Body of pancreas (tissue), 4 donors: ENCODE measurements at regions not wholly inside any gene's neighbourhood (a gene's known extent, or its start where the extent isn't known, plus 50 kb on each side); places are given as distances from the start of the nearest gene placed in this dataset.

Experiments used
- ATAC-seq: fragments of 150-250 bp; one replicate; pipeline ENCODE4 v1.9.1; 2016
- DNase-seq, 4 donors: peaks; one replicate each; pipeline ENCODE4 v3.0.0-alpha.2; 2019
- H3K27ac ChIP-seq, 4 donors: fragments of 200-600 bp; sonication (generic); 1 replicate in 3 of 4; 2 replicates in 1 of 4; pipeline versions ENCODE4 v1.5.1 to v1.6.1; 2016 to 2019; ENCODE audit warnings: mild to moderate bottlenecking in 1 of 4, mixed read lengths in 1 of 4, moderate library complexity in 1 of 4
- H3K27me3 ChIP-seq, 2 donors: fragments of 200-600 bp; sonication (generic); one replicate each; pipeline ENCODE4 v1.6.0; 2016; ENCODE audit warnings: mild to moderate bottlenecking in 1 of 2
- H3K36me3 ChIP-seq, 2 donors: fragments of 200-600 bp; sonication (generic); replicated peaks in 1 of 2; 2 replicates each; pipeline ENCODE4 v1.5.1; 2016; ENCODE audit warnings: low read depth in 2 of 2; ENCODE audit not compliant: insufficient read depth in 1 of 2
- H3K4me1 ChIP-seq: fragments of 200-600 bp; sonication (generic); one replicate; pipeline ENCODE4 v1.6.0; 2016
- H3K4me3 ChIP-seq, 2 donors: fragments of 200-600 bp; sonication (generic); 1 replicate in 1 of 2; 2 replicates in 1 of 2; pipeline ENCODE4 v1.5.1; 2016 to 2019
- H3K9me3 ChIP-seq, 3 donors: fragments of 200-600 bp; sonication (generic); 1 replicate in 2 of 3; 2 replicates in 1 of 3; pipeline ENCODE4 v1.5.1; 2016
- CTCF ChIP-seq, 7 experiments: fragments of 450-650 bp in 4 of 7; fragments of 200-600 bp in 3 of 7; sonication (generic) in 3 of 7; IDR thresholded peaks; one replicate each; pipeline ENCODE4 v1.5.1; 2016 to 2019; ENCODE audit warnings: antibody characterized with exemption in 7 of 7
- POLR2A ChIP-seq, 3 donors: fragments of 450-650 bp; IDR thresholded peaks; one replicate each; pipeline ENCODE4 v1.6.1; 2016; ENCODE audit warnings: antibody characterized with exemption in 3 of 3, mild to moderate bottlenecking in 2 of 3
- WGBS, 2 donors: methylation state at CpG; one replicate each; pipeline ENCODE4 v1.1.5; 2017; 5-methylcytosine and 5-hydroxymethylcytosine counted together
- intact Hi-C: fragments of 100-400 bp; cut with DNase I; formaldehyde crosslinking; loops from one replicate; pipeline ENCODE4 v1.15.1; 2023

- H3K4me1 ChIP-seq, result no peaks in the 10 kb centered on the region
- H3K27ac ChIP-seq, result no peak overlapping the region
- H3K4me3 ChIP-seq, result no peak overlapping the region
- H3K9me3 ChIP-seq, result no peaks in the 10 kb centered on the region
- no peak for ATAC-seq
- no peaks in the 10 kb centered on the region for H3K36me3 ChIP-seq
- no peak for TF ChIP-seq POLR2A (IDR thresholded peaks at IDR 0.05)
- no peak for TF ChIP-seq CTCF (IDR thresholded peaks at IDR 0.05)
- H3K27me3 ChIP-seq, result no peaks in the 10 kb centered on the region
- intact Hi-C loops, result no loop called here
- no peak for DNase-seq
Observed at GRCh38 chr4:34191443-34191842, 2052.9 kb downstream of the ARAP2 start.

- TF ChIP-seq CTCF (IDR thresholded peaks at IDR 0.05), result no peak
- no peak for TF ChIP-seq POLR2A (IDR thresholded peaks at IDR 0.05)
- Histone ChIP-seq H3K27ac (no peak overlapping the region), H3K27me3 (no peaks in the 10 kb centered on the region), H3K4me1 (no peaks in the 10 kb centered on the region), H3K36me3 (no peaks in the 10 kb centered on the region), H3K4me3 (no peak overlapping the region), H3K9me3 (no peaks in the 10 kb centered on the region)
- no peak for DNase-seq
- intact Hi-C loops, result no loop called here
- ATAC-seq, result no peak
- 46 to 51% methylated on average over 5 of the region's 5 CpGs for WGBS, 2 donors
Observed at GRCh38 chr4:34193451-34194154, 2050.7 kb downstream of the ARAP2 start.

GRCh38 chr4:34194585-34194984 is 2049.7 kb downstream of the ARAP2 start:
- no peaks in the 10 kb centered on the region for H3K9me3 ChIP-seq
- no peaks in the 10 kb centered on the region for H3K36me3 ChIP-seq
- 62 to 70% methylated on average over 2 of the region's 2 CpGs for WGBS, 2 donors
- H3K4me1 ChIP-seq, result no peaks in the 10 kb centered on the region
- H3K27ac ChIP-seq, result no peak overlapping the region
- DNase-seq, result no peak
- intact Hi-C loops, result no loop called here
- no peaks in the 10 kb centered on the region for H3K27me3 ChIP-seq
- no peak for ATAC-seq
- H3K4me3 ChIP-seq, result no peak overlapping the region
- no peak for TF ChIP-seq POLR2A (IDR thresholded peaks at IDR 0.05)
- TF ChIP-seq CTCF (IDR thresholded peaks at IDR 0.05), result no peak

- WGBS, 2 donors, result 48 to 51% methylated on average over 2 of the region's 2 CpGs
- intact Hi-C loops, result no loop called here
- Histone ChIP-seq H3K9me3 (no peaks in the 10 kb centered on the region), H3K4me1 (no peaks in the 10 kb centered on the region), H3K4me3 (no peak overlapping the region), H3K27ac (no peak overlapping the region), H3K27me3 (no peaks in the 10 kb centered on the region), H3K36me3 (no peaks in the 10 kb centered on the region)
- ATAC-seq, result no peak
- no peak for DNase-seq
- TF ChIP-seq POLR2A (IDR thresholded peaks at IDR 0.05) (no peak), CTCF (IDR thresholded peaks at IDR 0.05) (no peak)
Observed at GRCh38 chr4:34196375-34196774, 2047.9 kb downstream of the ARAP2 start.

DNA sequence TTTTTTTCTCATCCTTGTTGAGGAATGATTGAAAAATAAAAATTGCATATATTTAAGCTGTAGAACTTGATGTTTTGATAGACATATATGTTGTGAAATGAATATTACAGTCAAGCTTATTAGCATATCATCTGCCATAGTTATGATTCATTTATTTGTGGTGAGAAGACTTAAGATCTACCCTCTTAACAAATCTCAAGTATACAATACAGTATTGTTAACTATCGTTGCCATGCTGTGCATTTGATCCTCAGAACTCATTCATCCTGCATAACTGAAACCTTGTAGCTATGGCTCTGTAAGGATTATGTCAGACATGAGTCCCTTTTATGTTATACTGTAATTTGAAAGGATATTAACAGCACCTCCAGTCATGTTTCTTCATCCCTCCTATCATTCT is 2045.3 kb downstream of the ARAP2 start:
- Histone ChIP-seq H3K9me3 (no peaks in the 10 kb centered on the region), H3K4me1 (no peaks in the 10 kb centered on the region), H3K27ac (no peak overlapping the region), H3K27me3 (no peaks in the 10 kb centered on the region), H3K4me3 (no peak overlapping the region), H3K36me3 (no peaks in the 10 kb centered on the region)
- TF ChIP-seq CTCF (IDR thresholded peaks at IDR 0.05), result no peak
- TF ChIP-seq POLR2A (IDR thresholded peaks at IDR 0.05), result no peak
- DNase-seq (no peak), ATAC-seq (no peak)
- intact Hi-C loops, result no loop called here
- WGBS, 2 donors, result 41 to 73% methylated on average over 1 of the region's 1 CpG
